ENCODE measurements at regions not wholly inside any gene's neighbourhood (a gene's known extent, or its start where the extent isn't known, plus 50 kb on each side); places are given as distances from the start of the nearest gene placed in this dataset.

GRCh38 chr5:56607074-56607473, 208.3 kb upstream of the MAP3K1 start:
- DNase-seq (ENCODE audit: low read depth) = no peak
- no peak for TF ChIP-seq CTCF (IDR thresholded peaks at IDR 0.05; ENCODE audit: insufficient read depth, low read depth, low read length, missing control alignments)
- H3K4me3 ChIP-seq (ENCODE audit: low read length) = no peak overlapping the region

- no peak overlapping the region for H3K4me3 ChIP-seq (ENCODE audit: low read length)
- TF ChIP-seq CTCF (IDR thresholded peaks at IDR 0.05; ENCODE audit: insufficient read depth, low read depth, low read length, missing control alignments) = no peak
- no peak for DNase-seq (ENCODE audit: low read depth)
These were observed 209.2 kb upstream of the MAP3K1 start for GRCh38 chr5:56606192-56606591.

GRCh38 chr5:56605231-56605630, 210.1 kb upstream of the MAP3K1 start:
- no peak overlapping the region for H3K4me3 ChIP-seq (ENCODE audit: low read length)
- DNase-seq (ENCODE audit: low read depth) = no peak
- no peak for TF ChIP-seq CTCF (IDR thresholded peaks at IDR 0.05; ENCODE audit: insufficient read depth, low read depth, low read length, missing control alignments)

- no peak for DNase-seq (ENCODE audit: low read depth)
- no peak for TF ChIP-seq CTCF (IDR thresholded peaks at IDR 0.05; ENCODE audit: insufficient read depth, low read depth, low read length, missing control alignments)
- H3K4me3 ChIP-seq (ENCODE audit: low read length) = no peak overlapping the region
These were observed 213.7 kb upstream of the MAP3K1 start for GRCh38 chr5:56601641-56602071.

GRCh38 chr5:56598941-56599340, 216.4 kb upstream of the MAP3K1 start:
- no peak overlapping the region for H3K4me3 ChIP-seq (ENCODE audit: low read length)
- DNase-seq (ENCODE audit: low read depth) = no peak
- TF ChIP-seq CTCF (IDR thresholded peaks at IDR 0.05; ENCODE audit: insufficient read depth, low read depth, low read length, missing control alignments) = no peak

- no peak for DNase-seq (ENCODE audit: low read depth)
- TF ChIP-seq CTCF (IDR thresholded peaks at IDR 0.05; ENCODE audit: insufficient read depth, low read depth, low read length, missing control alignments) = no peak
- H3K4me3 ChIP-seq (ENCODE audit: low read length) = no peak overlapping the region
These were observed 219.2 kb upstream of the MAP3K1 start for GRCh38 chr5:56596155-56596554.

- TF ChIP-seq CTCF (IDR thresholded peaks at IDR 0.05; ENCODE audit: insufficient read depth, low read depth, low read length, missing control alignments) = no peak
- no peak for DNase-seq (ENCODE audit: low read depth)
- no peak overlapping the region for H3K4me3 ChIP-seq (ENCODE audit: low read length)
These were observed 219.8 kb upstream of the MAP3K1 start for GRCh38 chr5:56595566-56595965.

Data from epithelial cell of esophagus (primary cell).